Mucosa of descending colon (tissue), 3 donors: ENCODE measurements at regions not wholly inside any gene's neighbourhood (a gene's known extent, or its start where the extent isn't known, plus 50 kb on each side); places are given as distances from the start of the nearest gene placed in this dataset.

Experiments used
- ATAC-seq: fragments of 200-7000 bp; cut with Tn5 transposase; one replicate; pipeline ENCODE4 v1.9.1; 2020; ENCODE audit warnings: mild to moderate bottlenecking, moderate library complexity
- DNase-seq, 3 donors: peaks; one replicate each; pipeline ENCODE4 v3.0.0-alpha.2; 2020
- H3K36me3 ChIP-seq: fragments of 200-600 bp; one replicate; pipeline ENCODE4 v1.8.0; 2021; ENCODE audit warnings: low read depth, mild to moderate bottlenecking
- H3K4me1 ChIP-seq: fragments of 200-600 bp; one replicate; pipeline ENCODE4 v1.8.0; 2021; ENCODE audit warnings: low read depth, mild to moderate bottlenecking
- H3K4me3 ChIP-seq: fragments of 200-600 bp; one replicate; pipeline ENCODE4 v1.8.0; 2021; ENCODE audit warnings: mild to moderate bottlenecking
- H3K9me3 ChIP-seq: fragments of 200-600 bp; one replicate; pipeline ENCODE4 v1.8.0; 2021; ENCODE audit warnings: mild to moderate bottlenecking
- CTCF ChIP-seq: fragments of 200-600 bp; IDR thresholded peaks from one replicate; pipeline ENCODE4 v1.8.0; 2022; ENCODE audit warnings: antibody characterized with exemption, mild to moderate bottlenecking
- intact Hi-C, 2 donors: fragments of 100-400 bp; cut with DNase I in 1 of 2; cut with micrococcal nuclease in 1 of 2; formaldehyde crosslinking; loops; one replicate each; pipeline versions ENCODE4 v1.11.0 to v1.11.1; 2022; cut with DNase I, micrococcal nuclease
- donor health status: DM: no; HTN: no; CAD: no; lungs with moderate emphysema.
- donor health status: DM: no; HTN: no; CAD: no.
- donor health status: DM: no; HTN: yes; CAD: no.

DNA sequence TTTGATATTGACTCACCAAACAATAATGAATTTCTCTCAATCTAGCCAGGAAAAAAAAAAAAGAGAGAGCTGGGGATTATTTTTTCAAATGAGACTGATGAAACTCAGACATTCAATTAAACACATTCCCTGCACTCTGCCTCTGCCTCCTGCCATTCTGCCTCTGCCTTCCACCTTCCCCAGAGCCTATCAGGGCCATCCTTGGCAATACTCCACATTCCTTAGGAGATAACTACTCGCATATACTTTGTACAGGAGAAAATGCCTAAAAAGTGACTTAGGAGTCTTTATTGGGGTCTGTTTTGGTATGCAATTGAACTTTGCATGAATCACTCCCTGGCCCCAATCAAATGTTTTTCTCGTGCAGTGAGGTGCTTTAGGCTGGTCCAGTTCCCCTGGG lies 246.6 kb upstream of the PLET1 start:
- TF ChIP-seq CTCF = no peak
- DNase-seq = no peak
- ATAC-seq = no peak
- H3K9me3 ChIP-seq = no peaks in the 10 kb centered on the region
- no peak overlapping the region for H3K4me3 ChIP-seq
- no peaks in the 10 kb centered on the region for H3K36me3 ChIP-seq
- no peaks in the 10 kb centered on the region for H3K4me1 ChIP-seq
- intact Hi-C loops = no loop called here

DNA sequence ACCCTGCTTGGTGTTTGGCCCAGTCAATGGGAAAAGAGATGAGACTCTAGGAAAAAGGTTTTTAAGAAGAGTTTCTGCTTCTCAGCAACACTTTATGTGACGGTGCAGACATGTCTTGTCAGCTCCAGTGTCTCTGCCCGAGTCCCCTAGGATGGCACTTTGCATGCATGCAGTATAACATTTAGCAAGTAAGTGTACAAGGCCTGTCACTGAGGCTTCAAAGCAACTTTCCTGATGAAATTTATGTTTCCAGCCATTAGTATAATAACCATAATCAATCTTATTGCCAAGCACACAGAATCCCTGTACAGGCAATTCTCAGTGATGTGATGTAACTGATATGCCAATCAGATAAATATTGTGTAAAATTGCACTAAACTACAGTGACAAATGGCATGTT lies 248.1 kb upstream of the PLET1 start:
- DNase-seq (no peak), ATAC-seq (no peak)
- no peak overlapping the region for H3K4me3 ChIP-seq

DNA sequence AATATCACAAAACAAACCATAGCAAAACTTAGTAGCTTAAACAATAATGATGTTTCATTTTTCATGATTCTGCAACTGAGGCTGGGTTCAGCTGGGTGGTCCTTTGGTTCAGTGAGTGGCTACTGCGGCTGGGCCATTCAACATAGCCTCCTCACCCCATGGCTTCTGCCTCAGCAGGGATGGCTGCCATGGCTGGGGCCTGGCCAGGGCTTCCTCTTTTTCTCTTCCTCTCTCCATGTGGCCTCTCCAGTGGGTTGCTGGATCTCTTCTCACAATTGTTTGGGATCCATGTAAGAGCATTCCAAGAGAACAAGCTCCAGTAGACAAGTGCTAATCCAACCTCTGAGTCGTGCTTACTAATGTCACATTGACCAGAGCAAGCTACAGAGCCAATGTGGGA lies 248.6 kb upstream of the PLET1 start:
- Histone ChIP-seq H3K36me3 (no peaks in the 10 kb centered on the region), H3K4me1 (no peaks in the 10 kb centered on the region), H3K9me3 (no peaks in the 10 kb centered on the region), H3K4me3 (no peak overlapping the region)
- intact Hi-C loops = no loop called here
- DNase-seq (no peak), ATAC-seq (no peak)
- TF ChIP-seq CTCF = no peak

More for the DNA sequence above, 248.1 kb upstream of the PLET1 start:
- Histone ChIP-seq H3K9me3 (no peaks in the 10 kb centered on the region), H3K36me3 (no peaks in the 10 kb centered on the region), H3K4me1 (no peaks in the 10 kb centered on the region)
- intact Hi-C loops = no loop called here
- no peak for TF ChIP-seq CTCF

DNA sequence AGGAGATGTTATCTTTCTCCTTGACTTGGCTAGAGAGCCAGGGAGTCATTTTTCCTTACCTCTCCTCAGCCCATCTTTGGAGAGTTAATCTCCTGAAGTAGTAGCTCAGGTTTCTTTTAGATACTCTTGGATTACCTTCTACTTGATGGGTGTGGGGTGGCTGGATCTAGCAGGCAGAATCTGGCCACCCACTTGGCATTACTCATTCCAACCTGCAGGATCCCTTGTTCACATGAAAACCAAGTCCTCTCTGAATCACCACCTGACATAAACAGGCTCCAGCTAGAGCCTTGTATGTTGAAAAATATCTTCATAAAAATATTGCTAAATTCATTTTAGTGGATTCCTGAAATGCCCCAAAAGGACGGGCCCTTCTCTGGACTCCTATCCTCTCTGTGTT lies 250.6 kb upstream of the PLET1 start:
- H3K4me1 ChIP-seq = no peaks in the 10 kb centered on the region
- intact Hi-C loops = no loop called here
- TF ChIP-seq CTCF = no peak
- H3K4me3 ChIP-seq = no peak overlapping the region
- DNase-seq = no peak
- no peak for ATAC-seq
- H3K36me3 ChIP-seq = no peaks in the 10 kb centered on the region
- no peaks in the 10 kb centered on the region for H3K9me3 ChIP-seq

DNA sequence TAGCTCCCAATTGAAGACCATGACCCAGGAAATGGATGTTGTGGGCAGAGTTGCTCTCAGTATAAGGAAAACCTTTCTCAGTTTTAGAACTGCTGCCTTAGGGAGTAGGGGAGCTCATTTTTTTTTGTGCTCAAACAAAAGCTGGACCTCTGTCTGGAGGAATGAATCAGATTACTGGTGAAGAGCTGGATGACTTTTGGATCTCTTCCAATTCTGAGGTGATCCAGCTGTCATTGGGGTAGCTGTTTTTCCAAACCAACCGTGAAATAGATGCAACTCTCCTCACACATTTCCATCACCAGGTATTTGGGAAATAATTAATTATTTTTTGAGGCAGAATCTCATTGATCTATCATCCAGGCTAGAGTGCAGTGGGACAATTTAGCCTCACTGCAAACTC lies 251.3 kb upstream of the PLET1 start:
- no peaks in the 10 kb centered on the region for H3K9me3 ChIP-seq
- no peak for ATAC-seq
- intact Hi-C loops = no loop called here
- no peak overlapping the region for H3K4me3 ChIP-seq
- no peak for TF ChIP-seq CTCF
- H3K36me3 ChIP-seq = no peaks in the 10 kb centered on the region
- H3K4me1 ChIP-seq = no peaks in the 10 kb centered on the region
- no peak for DNase-seq

- no peak for TF ChIP-seq CTCF
- no peak for DNase-seq
- Histone ChIP-seq H3K9me3 (no peaks in the 10 kb centered on the region), H3K4me3 (no peak overlapping the region), H3K36me3 (no peaks in the 10 kb centered on the region), H3K4me1 (no peaks in the 10 kb centered on the region)
- intact Hi-C loops = no loop called here
- ATAC-seq = no peak
These were observed 252.8 kb upstream of the PLET1 start for GRCh38 chr11:112513417-112513816.
